ENCODE measurements at regions not wholly inside any gene's neighbourhood (a gene's known extent, or its start where the extent isn't known, plus 50 kb on each side); places are given as distances from the start of the nearest gene placed in this dataset.

DNA sequence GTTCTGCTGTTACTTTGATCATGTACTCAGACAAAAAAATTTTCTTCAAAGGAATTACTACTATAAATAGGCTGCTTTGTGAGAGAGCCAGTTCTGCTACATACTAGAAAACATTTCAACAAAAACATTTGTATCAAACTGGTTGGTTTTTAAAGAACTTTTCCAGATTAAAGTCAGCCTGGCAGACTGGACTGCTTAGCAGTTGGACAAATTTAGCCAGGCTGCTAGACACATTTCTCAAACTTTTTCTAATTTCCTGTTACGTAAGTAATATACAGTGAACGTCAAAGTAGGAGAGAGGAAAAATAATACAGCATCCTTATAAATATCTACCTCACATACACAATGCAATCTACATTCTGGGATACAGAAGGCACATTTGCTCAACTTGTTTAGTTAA, 109.5 kb downstream of the SP3 start:
- TF ChIP-seq, protein P1, sequence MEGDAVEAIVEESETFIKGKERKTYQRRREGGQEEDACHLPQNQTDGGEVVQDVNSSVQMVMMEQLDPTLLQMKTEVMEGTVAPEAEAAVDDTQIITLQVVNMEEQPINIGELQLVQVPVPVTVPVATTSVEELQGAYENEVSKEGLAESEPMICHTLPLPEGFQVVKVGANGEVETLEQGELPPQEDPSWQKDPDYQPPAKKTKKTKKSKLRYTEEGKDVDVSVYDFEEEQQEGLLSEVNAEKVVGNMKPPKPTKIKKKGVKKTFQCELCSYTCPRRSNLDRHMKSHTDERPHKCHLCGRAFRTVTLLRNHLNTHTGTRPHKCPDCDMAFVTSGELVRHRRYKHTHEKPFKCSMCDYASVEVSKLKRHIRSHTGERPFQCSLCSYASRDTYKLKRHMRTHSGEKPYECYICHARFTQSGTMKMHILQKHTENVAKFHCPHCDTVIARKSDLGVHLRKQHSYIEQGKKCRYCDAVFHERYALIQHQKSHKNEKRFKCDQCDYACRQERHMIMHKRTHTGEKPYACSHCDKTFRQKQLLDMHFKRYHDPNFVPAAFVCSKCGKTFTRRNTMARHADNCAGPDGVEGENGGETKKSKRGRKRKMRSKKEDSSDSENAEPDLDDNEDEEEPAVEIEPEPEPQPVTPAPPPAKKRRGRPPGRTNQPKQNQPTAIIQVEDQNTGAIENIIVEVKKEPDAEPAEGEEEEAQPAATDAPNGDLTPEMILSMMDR (conservative IDR thresholded peaks at IDR 0.05; ENCODE audit: low read depth, low read length), result no peak
- TF ChIP-seq EZH2 (IDR thresholded peaks at IDR 0.05; ENCODE audit: low read length, unreplicated experiment), result no peak
- no peak for TF ChIP-seq EZH2phosphoT487 (IDR thresholded peaks at IDR 0.05; ENCODE audit: borderline replicate concordance, low read length)

Measured in PC-3 (cell line).